NB4 (cell line): ENCODE measurements at regions not wholly inside any gene's neighbourhood (a gene's known extent, or its start where the extent isn't known, plus 50 kb on each side); places are given as distances from the start of the nearest gene placed in this dataset.

ENCODE experiments used
- POLR2A ChIP-seq: IDR thresholded peaks from 2 replicates; pipeline ENCODE4 v1.6.1; 2011; ENCODE audit warnings: mild to moderate bottlenecking; ENCODE audit not compliant: insufficient read length; ENCODE audit errors: extremely low read depth
- TF ChIP-seq, protein P1 (sequence below): IDR thresholded peaks from one replicate; pipeline ENCODE4 v1.5.1; 2012; ENCODE audit warnings: low read depth, low read length

DNA sequence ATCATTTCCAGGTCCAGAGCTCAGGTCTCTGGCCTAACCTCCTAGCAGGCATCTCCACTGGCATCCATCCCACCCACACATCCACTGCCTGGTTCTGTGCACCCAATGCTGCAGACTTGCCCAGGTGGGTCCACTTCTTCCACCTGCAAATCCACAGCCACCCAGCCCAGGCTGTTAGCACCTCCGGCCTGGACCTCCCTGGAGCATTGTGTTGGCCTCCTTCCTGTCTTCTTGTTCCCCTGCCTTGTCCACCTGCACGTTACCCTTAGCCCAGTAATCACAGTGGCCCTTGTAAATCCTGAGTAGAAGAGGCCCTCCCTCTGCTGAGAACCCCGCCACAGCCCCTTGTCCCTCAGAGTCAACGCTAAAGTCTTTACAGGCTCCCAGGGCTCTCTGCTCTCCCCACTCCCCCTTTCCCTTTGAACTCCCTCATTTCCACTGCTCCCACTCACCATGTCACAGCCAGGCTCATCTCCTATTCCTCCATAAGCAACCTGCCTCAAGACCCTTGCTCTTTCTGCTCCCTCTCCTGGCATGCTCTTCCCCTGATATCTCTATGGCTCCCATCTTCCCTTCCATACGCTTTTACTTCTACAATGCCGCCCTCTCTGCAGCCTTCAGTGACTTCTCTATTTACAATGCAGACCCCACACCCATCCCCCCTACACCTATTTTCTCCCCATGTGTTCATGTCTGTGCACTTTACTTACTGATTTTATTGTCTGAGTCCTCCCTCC, 288.8 kb downstream of the FOXL1 start:
- TF ChIP-seq, protein P1, sequence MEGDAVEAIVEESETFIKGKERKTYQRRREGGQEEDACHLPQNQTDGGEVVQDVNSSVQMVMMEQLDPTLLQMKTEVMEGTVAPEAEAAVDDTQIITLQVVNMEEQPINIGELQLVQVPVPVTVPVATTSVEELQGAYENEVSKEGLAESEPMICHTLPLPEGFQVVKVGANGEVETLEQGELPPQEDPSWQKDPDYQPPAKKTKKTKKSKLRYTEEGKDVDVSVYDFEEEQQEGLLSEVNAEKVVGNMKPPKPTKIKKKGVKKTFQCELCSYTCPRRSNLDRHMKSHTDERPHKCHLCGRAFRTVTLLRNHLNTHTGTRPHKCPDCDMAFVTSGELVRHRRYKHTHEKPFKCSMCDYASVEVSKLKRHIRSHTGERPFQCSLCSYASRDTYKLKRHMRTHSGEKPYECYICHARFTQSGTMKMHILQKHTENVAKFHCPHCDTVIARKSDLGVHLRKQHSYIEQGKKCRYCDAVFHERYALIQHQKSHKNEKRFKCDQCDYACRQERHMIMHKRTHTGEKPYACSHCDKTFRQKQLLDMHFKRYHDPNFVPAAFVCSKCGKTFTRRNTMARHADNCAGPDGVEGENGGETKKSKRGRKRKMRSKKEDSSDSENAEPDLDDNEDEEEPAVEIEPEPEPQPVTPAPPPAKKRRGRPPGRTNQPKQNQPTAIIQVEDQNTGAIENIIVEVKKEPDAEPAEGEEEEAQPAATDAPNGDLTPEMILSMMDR, result no peak
- TF ChIP-seq POLR2A, result no peak
